Embryonic facial prominence (tissue), 1 donor: ENCODE measurements at regions not wholly inside any gene's neighbourhood (a gene's known extent, or its start where the extent isn't known, plus 50 kb on each side); places are given as distances from the start of the nearest gene placed in this dataset.

Experiments used
- DNase-seq: peaks from one replicate; pipeline ENCODE4 v3.0.0-alpha.2; 2016; ENCODE audit errors: extremely low spot score

DNA sequence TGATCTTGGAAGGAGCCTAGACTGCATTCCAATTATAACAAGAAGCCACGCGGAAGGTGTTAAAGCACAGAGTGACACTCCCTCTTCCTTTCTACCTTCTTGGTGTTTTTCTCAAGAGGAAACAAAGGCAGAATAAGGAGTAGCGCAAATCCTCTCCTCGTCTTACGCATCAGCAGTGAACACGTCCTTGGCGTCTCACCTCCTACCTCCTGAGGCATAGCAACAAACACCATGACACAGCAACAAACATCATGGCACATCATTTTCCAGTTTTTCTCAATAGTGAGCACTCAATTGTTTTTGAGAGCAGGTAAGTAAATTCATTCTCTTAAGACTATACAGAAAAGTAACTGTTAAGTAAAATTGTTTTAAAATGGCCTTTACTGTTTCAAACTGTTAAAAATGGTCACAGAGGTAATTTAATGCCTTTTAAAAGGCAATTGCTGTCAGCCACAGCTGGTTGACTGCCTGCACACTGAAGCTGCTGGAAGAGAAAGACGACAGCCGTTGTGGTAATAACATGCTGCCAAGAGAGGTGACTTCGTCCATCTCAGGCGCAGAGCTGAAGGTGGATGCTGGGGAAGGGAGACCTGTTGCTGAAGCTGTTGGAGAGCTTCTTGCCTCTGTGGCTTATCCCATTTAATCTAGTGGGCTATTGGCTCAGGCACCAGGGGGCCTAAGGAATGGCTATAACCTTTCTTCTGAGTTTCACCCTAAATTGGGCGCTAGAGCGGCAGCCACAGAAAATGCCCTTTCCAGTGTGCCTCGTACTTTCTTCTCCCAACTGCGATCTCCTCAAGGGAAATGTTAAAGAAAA is 703.7 kb downstream of the UQCRFS1 start:
- DNase-seq = no peak

DNA sequence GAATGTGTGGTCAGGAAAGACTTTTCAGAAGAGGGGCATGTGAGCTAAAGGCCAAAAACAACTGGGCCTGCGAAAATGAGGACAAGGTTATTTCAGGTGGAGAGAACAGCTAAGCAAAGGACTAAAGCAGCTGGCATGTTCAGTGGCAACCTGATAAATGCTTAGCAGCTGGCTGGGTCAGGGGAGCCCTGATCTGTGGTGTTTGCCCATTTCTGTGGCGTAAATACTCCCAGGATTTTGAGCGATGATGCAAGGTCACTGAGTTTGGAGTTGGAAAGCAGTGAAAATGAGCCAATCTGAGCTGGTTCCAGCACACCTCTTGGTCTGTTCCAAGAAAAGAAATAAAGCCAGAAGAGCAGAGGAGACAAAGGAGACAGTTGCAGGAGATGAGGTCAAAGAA is 704.3 kb downstream of the UQCRFS1 start:
- DNase-seq = no peak

- DNase-seq = no peak
Observed at GRCh38 chr19:28505933-28506332, 707.0 kb downstream of the UQCRFS1 start.

DNA sequence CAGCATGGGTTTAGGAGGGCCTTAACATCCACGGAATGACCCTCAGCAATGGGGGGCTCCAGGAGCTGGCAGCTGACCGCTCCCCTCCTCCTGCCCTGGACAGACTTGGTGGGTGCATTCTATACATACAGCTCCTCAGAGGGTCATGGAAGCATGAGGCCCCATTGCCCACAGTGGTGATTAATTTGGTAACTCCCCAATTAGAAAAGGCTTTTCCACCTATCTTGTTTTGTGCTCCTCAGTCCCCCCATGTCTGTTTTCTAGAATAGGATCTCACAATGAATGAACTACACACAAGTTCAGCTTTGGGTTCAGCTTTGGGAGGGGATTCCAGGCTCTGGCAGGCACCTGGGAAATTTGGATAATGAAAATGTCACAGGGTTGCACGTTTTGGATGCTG is 707.8 kb downstream of the UQCRFS1 start:
- DNase-seq = no peak

GRCh38 chr19:28504727-28505126 is 708.2 kb downstream of the UQCRFS1 start:
- no peak for DNase-seq

DNA sequence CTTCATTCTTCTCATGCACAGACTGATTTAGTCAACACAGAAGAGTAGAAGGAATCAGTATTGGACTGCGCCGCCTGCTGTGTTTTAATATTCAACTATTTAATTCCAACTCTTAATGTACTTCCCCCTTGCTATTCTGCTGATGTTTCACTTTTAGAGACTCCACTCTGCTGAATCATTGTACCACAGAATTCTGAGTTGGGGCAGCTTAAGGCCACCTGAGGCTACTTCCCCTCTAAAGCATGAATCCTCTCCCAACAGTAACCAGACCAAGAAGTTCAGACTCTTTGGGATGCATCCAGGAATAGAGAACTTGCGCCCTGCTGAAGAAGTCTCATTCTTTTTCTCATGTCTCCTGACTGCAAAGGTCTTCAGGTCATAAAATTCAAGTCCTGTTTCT is 708.8 kb downstream of the UQCRFS1 start:
- DNase-seq = no peak

DNA sequence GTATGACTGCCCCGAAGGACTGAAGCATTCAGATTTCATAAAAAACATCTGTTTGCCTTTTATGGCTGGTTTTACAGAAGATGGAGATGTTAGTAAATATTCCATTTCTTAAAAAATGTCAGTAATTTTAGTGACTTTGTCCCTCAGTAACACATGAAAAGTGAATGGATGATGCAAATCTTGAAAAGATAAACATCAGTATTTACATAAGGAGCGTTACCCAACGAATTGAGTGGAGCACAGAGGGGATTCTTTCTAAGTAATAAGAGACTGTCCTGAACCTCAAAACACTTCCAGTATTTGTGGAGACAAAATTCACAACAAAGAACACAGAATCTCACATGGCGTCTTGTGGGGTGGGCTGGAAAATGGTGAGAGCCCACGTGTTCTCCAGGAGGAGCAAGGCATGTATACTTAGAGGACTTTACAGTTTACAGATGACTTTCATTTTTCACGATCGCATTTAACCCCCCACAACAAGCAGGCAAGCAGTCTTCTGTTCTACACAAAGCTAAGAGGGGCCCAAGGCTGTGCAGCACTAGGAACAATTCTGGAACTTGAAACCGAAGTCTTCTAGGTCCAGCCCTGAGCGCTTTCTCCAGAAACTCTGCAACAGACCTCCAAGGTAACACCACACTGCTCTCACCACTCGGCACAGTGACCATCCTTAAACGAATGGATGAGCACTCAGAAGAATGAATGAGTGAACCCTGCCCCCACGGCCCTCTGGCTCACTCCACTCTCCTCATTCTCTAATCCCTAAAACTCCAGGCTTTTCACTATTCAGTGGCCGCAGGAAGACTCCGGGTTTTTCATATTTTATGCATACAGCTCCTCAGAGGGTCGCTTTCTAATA is 709.8 kb downstream of the UQCRFS1 start:
- no peak for DNase-seq

DNA sequence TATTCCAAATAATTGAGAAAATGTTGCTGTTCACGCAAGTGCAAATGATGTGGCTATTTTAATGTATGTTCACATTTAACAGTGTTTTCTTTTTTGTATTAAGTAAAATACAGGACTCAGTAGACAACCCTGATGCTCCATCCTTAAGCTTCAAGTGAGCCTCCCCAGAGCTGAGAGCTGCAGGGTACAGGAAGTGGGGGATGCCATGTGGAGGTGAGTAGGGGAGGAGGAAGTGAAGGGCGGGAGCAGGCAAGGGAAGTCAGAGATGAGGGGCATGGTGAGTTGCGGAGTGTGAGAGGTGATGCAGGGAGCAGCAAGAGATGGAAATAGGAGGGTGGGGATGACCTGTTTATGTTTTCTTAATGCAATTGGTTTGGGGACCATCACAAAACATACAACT is 711.0 kb downstream of the UQCRFS1 start:
- DNase-seq = no peak

- no peak for DNase-seq
Observed at GRCh38 chr19:28500982-28501630, 711.8 kb downstream of the UQCRFS1 start.

DNA sequence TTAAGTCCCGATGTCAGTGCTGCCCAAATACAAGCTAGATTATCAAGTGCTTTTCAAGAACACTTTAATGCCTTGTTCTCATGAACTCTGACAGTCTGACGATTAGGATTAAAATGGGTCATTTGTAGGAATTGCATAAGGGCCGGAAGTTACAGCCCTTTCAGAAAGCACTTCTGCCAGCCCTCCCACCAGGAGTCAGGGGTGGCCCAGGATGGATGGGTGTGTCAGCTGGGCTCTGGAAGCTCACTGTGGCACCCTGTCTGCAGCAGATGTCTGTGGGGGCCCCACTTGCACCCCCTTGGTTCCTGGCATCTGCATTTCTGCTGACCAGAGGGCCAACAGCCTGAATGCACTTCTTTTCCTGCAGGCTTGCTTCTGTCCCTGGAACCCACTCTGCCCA is 712.7 kb downstream of the UQCRFS1 start:
- DNase-seq = no peak

DNA sequence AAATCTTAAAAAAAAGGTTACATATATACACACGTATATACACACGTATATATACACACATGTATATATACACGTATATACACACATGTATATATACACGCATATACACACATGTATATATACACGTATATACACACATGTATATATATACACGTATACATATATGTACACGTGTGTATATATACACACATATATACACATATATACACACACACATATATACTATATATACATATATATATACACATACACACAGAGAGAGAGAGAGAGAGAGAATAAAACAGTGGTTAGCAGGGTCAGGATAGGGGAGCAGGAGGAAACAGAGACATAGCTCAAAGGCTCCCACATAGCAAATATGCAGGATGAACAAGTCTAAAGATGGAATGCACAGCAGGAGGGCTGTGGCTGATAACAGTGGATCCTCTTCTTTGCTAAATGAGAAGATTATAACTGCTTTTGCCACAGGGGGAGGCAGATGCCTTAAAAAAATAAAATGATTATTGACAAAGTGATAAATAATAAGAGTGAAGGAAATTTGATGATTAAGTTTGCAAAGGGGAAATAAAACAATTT is 714.5 kb downstream of the UQCRFS1 start:
- no peak for DNase-seq

- DNase-seq = no peak
Observed at GRCh38 chr19:28497887-28498286, 715.1 kb downstream of the UQCRFS1 start.

DNA sequence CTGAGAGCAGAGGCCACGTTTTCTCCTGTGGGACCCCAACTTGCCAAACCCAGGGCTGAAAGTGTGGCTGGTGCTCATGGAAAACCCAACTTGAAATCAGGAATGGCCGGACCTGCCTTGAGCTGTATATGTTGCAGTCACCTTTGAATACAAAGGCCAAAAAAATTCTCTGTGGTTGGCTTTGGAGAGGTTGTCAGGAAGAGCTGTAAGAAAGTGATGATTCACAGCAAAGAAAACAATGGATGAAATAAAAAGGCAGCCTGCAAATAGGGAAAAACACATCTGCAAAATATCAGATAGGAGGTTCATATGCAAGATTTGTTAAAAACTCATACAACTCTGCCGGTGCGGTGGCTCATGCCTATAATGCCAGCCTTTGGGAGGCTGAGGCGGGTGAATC is 715.8 kb downstream of the UQCRFS1 start:
- DNase-seq = no peak

GRCh38 chr19:28495046-28495445 is 717.9 kb downstream of the UQCRFS1 start:
- no peak for DNase-seq

DNA sequence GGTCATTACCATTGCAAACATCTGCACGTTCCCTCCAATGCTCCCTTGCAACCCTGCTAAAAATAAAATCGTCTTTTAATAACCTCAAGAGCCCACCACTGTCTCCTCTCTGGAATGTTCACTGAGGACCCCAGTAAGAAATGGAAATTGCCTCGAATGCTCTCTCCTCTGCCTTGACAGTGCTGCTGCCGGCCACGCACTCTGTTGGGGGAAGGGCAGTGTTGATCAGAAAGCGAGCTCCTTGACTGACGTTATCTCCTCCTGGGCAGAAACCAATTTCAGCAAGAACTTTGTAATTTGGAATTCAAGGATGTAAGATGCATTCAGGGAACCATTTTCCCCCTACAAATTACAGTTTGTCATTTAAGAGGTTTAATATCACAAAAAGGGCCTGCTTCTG is 718.5 kb downstream of the UQCRFS1 start:
- DNase-seq = no peak

DNA sequence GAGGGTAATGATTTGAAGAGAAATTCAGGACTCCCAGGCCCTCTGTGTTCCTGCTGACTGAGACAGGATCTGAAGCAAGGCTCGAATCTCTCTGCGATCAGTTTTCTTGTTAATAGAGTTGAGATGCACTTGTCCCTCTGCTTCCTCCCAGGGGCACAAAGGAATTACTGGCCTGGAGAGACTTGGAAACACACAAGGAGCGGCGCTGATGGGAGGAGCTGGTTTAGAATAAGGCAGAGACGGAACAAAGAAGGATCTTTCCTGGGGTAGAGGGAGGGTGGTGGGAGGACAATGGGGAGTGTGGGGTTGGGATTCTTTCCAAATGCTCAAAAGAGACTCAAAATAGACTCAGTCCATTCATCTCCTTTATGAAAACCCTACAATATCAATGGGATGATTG is 719.1 kb downstream of the UQCRFS1 start:
- DNase-seq = no peak

- DNase-seq = no peak
Observed at GRCh38 chr19:28492621-28493020, 720.3 kb downstream of the UQCRFS1 start.

DNA sequence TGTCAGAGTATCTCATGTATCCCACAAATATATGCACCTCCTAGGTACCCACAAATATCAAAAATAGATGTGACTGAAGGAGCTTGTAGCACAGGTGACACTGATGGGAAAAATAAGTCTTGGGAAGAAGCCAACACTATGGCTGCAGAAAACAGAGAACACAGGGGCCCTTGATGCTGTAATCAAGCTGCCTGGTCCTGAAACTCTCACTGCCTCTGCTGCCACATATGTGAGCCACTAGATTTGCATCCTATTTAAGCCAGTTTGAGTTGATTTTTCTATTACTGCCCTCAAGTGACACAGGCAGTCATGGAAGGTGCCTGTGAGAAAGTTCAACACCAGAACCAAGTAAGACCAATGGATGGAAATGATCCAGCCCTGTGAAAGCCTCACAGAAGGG is 720.8 kb downstream of the UQCRFS1 start:
- no peak for DNase-seq

DNA sequence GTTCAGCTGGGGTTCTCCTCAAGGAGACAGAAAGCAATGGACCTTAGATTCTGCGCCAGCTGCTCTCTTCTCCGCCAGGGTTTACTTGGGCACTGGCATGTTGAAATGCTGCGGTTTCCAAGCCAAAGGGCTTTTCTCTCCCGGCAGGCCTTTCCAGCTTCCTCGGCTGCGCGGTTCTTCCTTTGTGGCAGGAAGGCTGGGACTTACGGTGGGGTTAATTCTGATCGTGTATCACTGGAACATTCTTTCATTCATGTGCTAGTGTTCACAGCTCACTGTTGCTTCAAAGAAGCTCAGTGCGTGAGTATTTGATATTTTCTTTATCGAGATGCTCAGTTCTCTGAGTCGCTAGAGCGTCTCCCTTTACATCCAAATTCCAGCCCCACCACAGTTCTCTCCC is 723.2 kb downstream of the UQCRFS1 start:
- no peak for DNase-seq

DNA sequence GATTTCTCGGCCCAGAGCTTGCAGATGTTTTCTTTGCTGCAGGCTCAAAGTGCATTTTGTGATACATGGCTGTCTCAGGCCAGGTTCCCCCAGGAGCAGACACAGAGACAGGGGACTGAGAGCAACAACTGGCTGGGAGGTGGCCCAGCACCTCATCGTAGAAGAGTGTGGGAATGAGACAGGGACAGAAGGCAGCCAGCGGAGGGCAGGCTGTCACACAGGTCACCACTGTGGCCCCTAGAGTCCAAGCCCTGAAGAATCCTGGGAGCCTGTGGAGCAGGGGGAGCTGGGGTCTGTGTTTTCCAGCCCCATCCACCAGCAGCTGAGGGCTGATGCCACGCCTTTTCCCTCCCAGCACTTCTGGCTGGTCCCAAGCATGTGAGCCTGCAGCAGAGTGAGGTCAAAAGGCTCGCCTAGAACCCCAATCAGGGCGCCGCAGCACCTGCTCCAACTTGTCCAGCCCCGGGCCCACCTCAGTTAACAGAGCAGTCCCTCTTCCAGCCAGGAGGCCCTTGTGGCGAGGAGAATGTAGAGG is 723.8 kb downstream of the UQCRFS1 start:
- DNase-seq = no peak

GRCh38 chr19:28487999-28488398 is 725.0 kb downstream of the UQCRFS1 start:
- no peak for DNase-seq

DNA sequence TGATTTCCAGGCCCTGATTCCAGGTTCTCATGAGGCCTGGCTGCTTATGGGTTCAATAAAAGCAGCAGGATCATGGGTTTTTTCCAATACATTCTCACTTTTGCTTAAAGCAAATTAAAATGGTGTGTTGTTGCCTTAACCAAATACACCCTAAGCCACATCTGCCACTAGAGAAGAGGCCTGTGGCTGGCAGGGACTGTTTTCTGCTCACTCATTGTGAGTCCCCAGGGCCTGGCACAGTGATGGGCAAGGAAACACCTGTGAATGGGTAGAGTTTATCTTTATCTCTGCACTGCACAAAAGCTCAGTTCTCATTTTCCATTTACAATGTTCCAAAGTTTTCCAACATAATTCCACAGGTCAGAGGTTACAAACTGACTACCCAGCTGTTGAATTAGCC is 726.0 kb downstream of the UQCRFS1 start:
- DNase-seq = no peak
